OCI-LY1 (cell line): ENCODE measurements at regions not wholly inside any gene's neighbourhood (a gene's known extent, or its start where the extent isn't known, plus 50 kb on each side); places are given as distances from the start of the nearest gene placed in this dataset.
"Not testable (repeated sequence)": the region's sequence is repeated elsewhere in the genome, so short reads cannot be mapped to it uniquely, and the experiment has no call there.

Source experiments
- H2AFZ ChIP-seq: fragments of 200-600 bp; sonication (generic), shearing (Covaris generic); 2 replicates; pipeline ENCODE4 v1.6.0; 2014; ENCODE audit warnings: antibody characterized with exemption, mild to moderate bottlenecking, low read length
- H3F3A ChIP-seq: fragments of 200-600 bp; sonication (generic), shearing (Covaris generic); 2 replicates; pipeline ENCODE4 v1.6.0; 2014; ENCODE audit warnings: mild to moderate bottlenecking, antibody characterized with exemption, low read length, moderate library complexity; ENCODE audit not compliant: insufficient read depth
- H3K27ac ChIP-seq: fragments of 200-600 bp; sonication (generic); 2 replicates; pipeline ENCODE4 v1.5.1; 2014; ENCODE audit warnings: low read length, mixed run types, mild to moderate bottlenecking, low read depth; ENCODE audit not compliant: poor library complexity, severe bottlenecking
- H3K27me3 ChIP-seq: fragments of 200-600 bp; sonication (generic); 2 replicates; pipeline ENCODE4 v1.6.0; 2014; ENCODE audit warnings: antibody characterized with exemption, mild to moderate bottlenecking, low read length, moderate library complexity; ENCODE audit not compliant: insufficient read depth
- H3K36me3 ChIP-seq: fragments of 200-600 bp; sonication (generic); 2 replicates; pipeline ENCODE4 v1.6.1; 2014; ENCODE audit warnings: mild to moderate bottlenecking, antibody characterized with exemption, low read length, moderate library complexity, mixed read lengths; ENCODE audit not compliant: insufficient read depth
- H3K4me1 ChIP-seq: fragments of 200-600 bp; sonication (generic); 2 replicates; pipeline ENCODE4 v1.5.1; 2014; ENCODE audit warnings: mild to moderate bottlenecking, low read length, moderate library complexity; ENCODE audit not compliant: insufficient read depth, severe bottlenecking
- H3K4me2 ChIP-seq: fragments of 200-600 bp; sonication (generic), shearing (Covaris generic); 2 replicates; pipeline ENCODE4 v1.6.1; 2014; ENCODE audit warnings: low read length
- H3K4me3 ChIP-seq: fragments of 200-600 bp; sonication (generic); 2 replicates; pipeline ENCODE4 v1.5.1; 2014; ENCODE audit warnings: low read length, low read depth, mild to moderate bottlenecking, mixed read lengths; ENCODE audit not compliant: poor library complexity, severe bottlenecking
- H3K79me2 ChIP-seq: fragments of 200-600 bp; shearing (Covaris generic); 2 replicates; pipeline ENCODE4 v1.6.1; 2016; ENCODE audit warnings: mixed run types, low read length, mixed read lengths; ENCODE audit not compliant: insufficient read depth
- H3K9ac ChIP-seq: fragments of 200-600 bp; sonication (generic), shearing (Covaris generic); 2 replicates; pipeline ENCODE4 v1.6.1; 2014; ENCODE audit warnings: mild to moderate bottlenecking, low read length, mixed read lengths
- H3K9me2 ChIP-seq: fragments of 200-600 bp; sonication (generic), shearing (Covaris generic); 2 replicates; pipeline ENCODE4 v1.6.1; 2014; ENCODE audit warnings: low read depth, mild to moderate bottlenecking, low read length, mixed read lengths
- H3K9me3 ChIP-seq: fragments of 200-600 bp; shearing (Covaris generic); 2 replicates; pipeline ENCODE4 v1.6.1; 2014; ENCODE audit warnings: low read length, mixed read lengths
- H4K20me1 ChIP-seq: fragments of 200-600 bp; sonication (generic), shearing (Covaris generic); 2 replicates; pipeline ENCODE4 v1.6.0; 2016; ENCODE audit warnings: mild to moderate bottlenecking, low read length; ENCODE audit not compliant: insufficient read depth
- EZH2 ChIP-seq: fragments of 200-600 bp; sonication (generic), shearing (Covaris generic); IDR thresholded peaks from 2 replicates; pipeline ENCODE4 v1.8.0; 2017; ENCODE audit warnings: borderline replicate concordance, mixed run types, mild to moderate bottlenecking, antibody characterized with exemption, low read length, moderate library complexity, mixed read lengths
- TF ChIP-seq, protein P1 (sequence below): fragments of 200-600 bp; sonication (generic), shearing (Covaris generic); IDR thresholded peaks from 2 replicates; pipeline ENCODE4 v1.5.1; 2017; ENCODE audit warnings: mild to moderate bottlenecking, antibody characterized with exemption, low read length, moderate library complexity, mixed read lengths

DNA sequence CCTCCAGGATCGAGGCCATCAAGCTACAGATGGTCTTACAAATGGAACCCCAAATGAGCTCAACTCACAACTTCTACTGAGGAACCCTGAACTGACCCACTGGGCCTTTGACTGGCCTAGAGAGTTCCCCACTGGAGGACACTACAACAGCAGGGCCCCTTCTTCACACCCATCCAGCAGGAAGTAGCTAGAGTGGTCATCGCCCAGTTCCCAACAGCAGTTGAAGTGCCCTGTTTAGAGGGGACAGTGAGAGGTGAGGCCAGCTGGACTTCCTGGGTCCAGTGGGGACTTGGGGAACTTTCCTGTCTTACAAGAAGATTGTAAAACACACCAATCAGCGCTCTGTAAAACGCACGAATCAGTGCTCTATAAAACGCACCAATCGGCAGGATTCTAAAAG is 247.9 kb upstream of the BTG1 start:
- TF ChIP-seq, protein P1, sequence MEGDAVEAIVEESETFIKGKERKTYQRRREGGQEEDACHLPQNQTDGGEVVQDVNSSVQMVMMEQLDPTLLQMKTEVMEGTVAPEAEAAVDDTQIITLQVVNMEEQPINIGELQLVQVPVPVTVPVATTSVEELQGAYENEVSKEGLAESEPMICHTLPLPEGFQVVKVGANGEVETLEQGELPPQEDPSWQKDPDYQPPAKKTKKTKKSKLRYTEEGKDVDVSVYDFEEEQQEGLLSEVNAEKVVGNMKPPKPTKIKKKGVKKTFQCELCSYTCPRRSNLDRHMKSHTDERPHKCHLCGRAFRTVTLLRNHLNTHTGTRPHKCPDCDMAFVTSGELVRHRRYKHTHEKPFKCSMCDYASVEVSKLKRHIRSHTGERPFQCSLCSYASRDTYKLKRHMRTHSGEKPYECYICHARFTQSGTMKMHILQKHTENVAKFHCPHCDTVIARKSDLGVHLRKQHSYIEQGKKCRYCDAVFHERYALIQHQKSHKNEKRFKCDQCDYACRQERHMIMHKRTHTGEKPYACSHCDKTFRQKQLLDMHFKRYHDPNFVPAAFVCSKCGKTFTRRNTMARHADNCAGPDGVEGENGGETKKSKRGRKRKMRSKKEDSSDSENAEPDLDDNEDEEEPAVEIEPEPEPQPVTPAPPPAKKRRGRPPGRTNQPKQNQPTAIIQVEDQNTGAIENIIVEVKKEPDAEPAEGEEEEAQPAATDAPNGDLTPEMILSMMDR, result no peak
- no peak for TF ChIP-seq EZH2
- H3K27ac ChIP-seq, result no peak overlapping the region

DNA sequence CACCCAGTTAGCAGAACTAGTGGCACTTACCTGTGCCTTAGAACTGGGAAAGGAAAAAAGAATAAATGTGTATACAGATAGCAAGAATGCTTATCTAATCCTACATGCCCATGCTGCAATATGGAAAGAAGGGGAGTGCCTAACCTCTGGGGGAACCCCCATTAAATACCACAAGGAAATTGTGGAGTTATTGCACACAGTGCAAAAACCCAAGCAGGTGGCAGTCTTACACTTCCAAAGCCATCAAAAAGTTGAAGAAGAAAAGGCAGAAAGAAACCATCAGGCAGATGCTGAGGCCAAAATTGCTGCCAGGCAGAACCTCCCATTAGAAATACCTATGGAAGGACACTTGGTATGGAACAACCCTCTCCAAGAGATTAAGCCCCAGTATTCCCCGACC is 246.1 kb upstream of the BTG1 start:
- H3K9me3 ChIP-seq, H3K27me3 ChIP-seq: not testable (repeated sequence)

More for the DNA sequence above, 247.9 kb upstream of the BTG1 start:
- Histone ChIP-seq H3K4me3 (no peak overlapping the region), H3K4me1 (peaks cover 20% of the 10 kb centered on the region), H3F3A (no peaks in the 10 kb centered on the region), H3K36me3 (no peaks in the 10 kb centered on the region), H3K79me2 (no peaks in the 10 kb centered on the region), H3K9ac (no peak overlapping the region), H3K9me3 (peaks cover 4% of the 10 kb centered on the region; the same call in 1 of the 2 replicates), H3K4me2 (no peak overlapping the region), H3K9me2 (no peaks in the 10 kb centered on the region), H4K20me1 (no peaks in the 10 kb centered on the region), H3K27me3 (no peaks in the 10 kb centered on the region), H2AFZ (no peak overlapping the region)

DNA sequence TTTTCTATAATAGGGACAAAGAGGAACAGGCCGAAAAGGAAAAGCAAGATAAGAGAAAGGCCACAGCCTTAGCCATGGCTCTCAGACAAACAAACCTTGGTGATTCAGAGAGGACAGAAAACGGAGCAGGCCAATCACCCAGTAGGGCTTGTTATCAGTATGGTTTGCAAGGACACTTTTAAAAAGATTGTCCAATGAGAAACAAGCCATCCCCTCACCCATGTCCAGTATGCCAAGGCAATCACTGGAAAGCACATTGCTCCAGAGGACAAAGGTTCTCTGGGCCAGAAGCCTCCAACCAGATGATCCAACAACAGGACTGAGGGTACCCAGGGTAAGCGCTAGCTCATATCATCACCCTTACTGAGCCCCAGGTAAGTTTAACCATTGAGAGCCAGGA is 243.8 kb upstream of the BTG1 start:
- Histone ChIP-seq H3F3A (no peaks in the 10 kb centered on the region), H3K79me2 (no peaks in the 10 kb centered on the region), H3K4me2 (no peak overlapping the region), H3K4me3 (no peak overlapping the region), H3K9me2 (no peaks in the 10 kb centered on the region), H3K9ac (no peak overlapping the region), H3K27me3 (no peaks in the 10 kb centered on the region), H3K36me3 (no peaks in the 10 kb centered on the region), H3K9me3 (peaks cover 4% of the 10 kb centered on the region; the same call in 1 of the 2 replicates), H3K27ac (no peak overlapping the region), H2AFZ (no peak overlapping the region), H4K20me1 (no peaks in the 10 kb centered on the region), H3K4me1 (no peaks in the 10 kb centered on the region)
- TF ChIP-seq, protein P1, result no peak
- no peak for TF ChIP-seq EZH2

More for the DNA sequence above, 246.1 kb upstream of the BTG1 start:
- not testable (repeated sequence) for H3K9ac ChIP-seq, H3K4me1 ChIP-seq, H3K79me2 ChIP-seq, H3K9me2 ChIP-seq, H3K4me2 ChIP-seq, H3K4me3 ChIP-seq, H3K36me3 ChIP-seq, H2AFZ ChIP-seq, H4K20me1 ChIP-seq, H3F3A ChIP-seq, H3K27ac ChIP-seq

DNA sequence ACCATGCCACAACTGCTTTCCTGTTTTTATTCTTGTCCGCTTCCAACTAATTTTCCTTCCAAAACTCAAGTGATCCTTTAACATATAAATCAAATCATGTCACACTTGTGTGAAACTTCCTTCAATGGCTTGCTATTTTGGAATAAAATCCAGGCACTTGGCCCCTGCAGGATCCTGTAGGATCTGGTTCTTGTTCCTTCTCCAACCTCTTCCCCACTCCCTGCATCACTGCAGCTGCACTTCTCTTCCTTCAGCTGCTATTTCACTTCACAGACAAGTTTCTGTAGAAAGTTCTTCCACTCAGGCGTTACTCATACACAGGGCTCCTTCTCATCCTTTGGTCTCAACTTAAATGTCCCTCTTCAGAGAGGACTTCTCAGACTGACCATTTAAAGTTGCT is 239.7 kb upstream of the BTG1 start:
- Histone ChIP-seq H3K9me2 (no peaks in the 10 kb centered on the region), H3K79me2 (no peaks in the 10 kb centered on the region)

More for the DNA sequence above, 239.7 kb upstream of the BTG1 start:
- Histone ChIP-seq H3K9ac (no peak overlapping the region), H3K36me3 (no peaks in the 10 kb centered on the region), H3K4me3 (no peak overlapping the region), H4K20me1 (no peaks in the 10 kb centered on the region), H3K9me3 (no peaks in the 10 kb centered on the region), H3F3A (no peaks in the 10 kb centered on the region), H3K27ac (no peak overlapping the region), H2AFZ (no peak overlapping the region), H3K27me3 (no peaks in the 10 kb centered on the region), H3K4me2 (no peak overlapping the region), H3K4me1 (no peaks in the 10 kb centered on the region)
- TF ChIP-seq, protein P1, result no peak
- no peak for TF ChIP-seq EZH2
